HG03469 (cell line): ENCODE measurements at regions not wholly inside any gene's neighbourhood (a gene's known extent, or its start where the extent isn't known, plus 50 kb on each side); places are given as distances from the start of the nearest gene placed in this dataset.

ENCODE experiments used
- ATAC-seq: cut with Tn5 transposase; IDR thresholded peaks from one replicate; pipeline ENCODE4 v1.9.1; 2021; ENCODE audit warnings: mild to moderate bottlenecking, moderate library complexity, moderate number of reproducible peaks; ENCODE audit not compliant: unreplicated experiment

DNA sequence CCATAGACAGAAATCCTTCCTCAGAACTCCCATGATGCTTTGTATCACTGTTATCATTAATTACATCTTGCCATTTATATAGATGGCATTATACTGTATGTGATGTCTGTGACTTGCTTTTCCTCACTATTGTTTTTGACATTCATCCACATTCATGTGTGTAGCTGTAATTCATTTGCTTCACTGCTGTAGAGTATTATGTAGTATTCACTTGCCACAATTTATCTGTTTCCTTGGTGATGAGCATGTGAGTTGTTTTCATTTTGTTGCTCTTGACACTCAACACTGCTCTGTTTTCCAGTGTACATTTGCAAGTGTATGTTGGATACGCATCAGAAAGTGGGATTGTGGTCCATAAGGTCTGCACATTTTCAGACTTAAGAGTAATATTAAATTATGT, 328.6 kb upstream of the C11orf87 start:
- no peak for ATAC-seq

GRCh38 chr11:109096266-109096665, 325.7 kb upstream of the C11orf87 start:
- ATAC-seq = no peak

GRCh38 chr11:109106151-109106906, 315.7 kb upstream of the C11orf87 start:
- no peak for ATAC-seq

DNA sequence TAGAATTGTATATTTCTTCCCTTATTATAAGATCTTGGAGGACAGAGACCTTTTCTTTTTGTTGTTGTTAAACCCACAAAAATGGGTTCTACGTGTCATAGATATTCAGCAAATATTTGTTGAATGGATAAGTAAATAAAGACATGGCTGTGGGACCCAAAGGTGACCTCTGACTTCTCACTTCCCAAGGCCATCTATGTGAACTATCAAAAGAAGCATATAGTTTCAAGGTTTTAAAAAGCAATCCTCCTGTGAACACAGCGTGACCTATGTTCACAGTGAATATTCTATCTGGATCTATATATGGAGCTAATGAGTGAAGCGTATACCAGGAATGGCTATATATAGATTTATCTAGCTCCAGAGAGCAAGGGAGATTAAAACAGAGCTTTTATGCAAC, 312.8 kb upstream of the C11orf87 start:
- no peak for ATAC-seq

DNA sequence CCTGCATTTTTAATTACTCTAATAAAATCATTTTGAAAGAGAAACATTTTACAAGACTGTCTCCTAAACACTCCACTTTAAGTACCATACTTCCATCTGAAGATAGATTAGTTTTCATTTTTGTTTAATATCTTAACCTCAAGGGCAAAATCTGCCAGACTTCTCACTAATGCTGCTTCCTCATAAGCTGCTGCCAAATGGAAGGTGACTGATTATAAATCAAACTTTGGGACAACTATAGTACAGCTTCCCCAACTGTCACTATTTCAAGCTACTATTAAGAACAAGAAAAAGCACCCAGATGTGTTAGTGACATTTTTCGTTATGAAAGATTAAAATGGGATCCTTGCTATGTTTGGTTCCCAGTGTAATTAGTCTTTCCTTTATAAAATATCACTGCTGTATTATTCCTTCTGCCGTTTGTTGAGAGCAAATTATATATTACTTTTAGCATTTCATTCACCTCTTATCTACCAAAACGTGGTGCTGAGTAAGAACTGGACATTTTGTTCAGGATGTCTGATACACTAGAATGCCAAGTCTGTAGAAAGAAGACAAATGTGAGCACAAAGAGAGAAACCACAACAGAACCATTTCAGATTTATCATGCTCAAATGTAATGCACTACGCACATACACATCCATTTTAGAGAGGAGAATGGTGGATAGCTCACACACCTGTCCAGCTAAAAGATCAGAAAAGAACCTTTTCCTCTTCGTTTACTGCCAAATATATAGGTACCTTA, 312.2 kb upstream of the C11orf87 start:
- ATAC-seq = no peak

DNA sequence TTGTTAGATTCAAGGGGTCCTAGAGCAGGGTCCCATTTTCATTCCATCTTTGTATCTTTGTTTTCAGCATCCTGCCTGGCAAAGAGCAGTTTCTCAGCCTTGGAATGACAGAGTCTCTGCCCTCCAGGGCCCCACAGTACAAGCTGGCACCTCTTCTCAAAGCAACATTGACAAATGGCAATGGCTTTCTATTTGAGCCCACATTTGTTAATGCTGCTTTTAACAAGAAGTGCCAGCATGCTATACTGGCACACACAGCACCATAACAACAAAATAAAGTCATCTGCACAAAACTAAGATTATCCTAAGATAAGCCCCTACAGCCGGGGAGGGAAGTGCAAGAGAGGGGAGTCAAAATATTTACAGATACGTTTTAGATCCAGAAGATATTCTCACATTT, 309.7 kb upstream of the C11orf87 start:
- ATAC-seq = no peak

GRCh38 chr11:109112821-109113280, 309.1 kb upstream of the C11orf87 start:
- ATAC-seq = no peak

DNA sequence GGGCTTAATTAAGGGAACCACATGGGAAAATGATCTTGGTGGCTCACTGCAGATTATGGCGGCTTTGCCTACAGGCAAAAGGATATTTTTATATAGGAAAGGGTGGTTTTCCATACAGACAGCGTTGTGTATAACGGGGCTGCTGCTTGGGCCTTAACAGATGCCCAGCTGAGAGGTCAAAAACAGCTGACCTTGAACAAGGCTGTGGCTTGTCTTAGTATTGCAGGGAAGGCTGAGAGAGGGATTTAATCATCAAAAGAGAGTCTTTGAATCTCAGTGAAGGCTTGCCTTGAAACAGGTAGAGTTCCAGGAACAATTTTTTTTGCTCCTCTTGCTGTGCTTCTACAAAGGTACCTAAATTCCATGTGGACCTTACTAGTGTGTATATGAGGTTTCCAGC, 301.6 kb upstream of the C11orf87 start:
- no peak for ATAC-seq

DNA sequence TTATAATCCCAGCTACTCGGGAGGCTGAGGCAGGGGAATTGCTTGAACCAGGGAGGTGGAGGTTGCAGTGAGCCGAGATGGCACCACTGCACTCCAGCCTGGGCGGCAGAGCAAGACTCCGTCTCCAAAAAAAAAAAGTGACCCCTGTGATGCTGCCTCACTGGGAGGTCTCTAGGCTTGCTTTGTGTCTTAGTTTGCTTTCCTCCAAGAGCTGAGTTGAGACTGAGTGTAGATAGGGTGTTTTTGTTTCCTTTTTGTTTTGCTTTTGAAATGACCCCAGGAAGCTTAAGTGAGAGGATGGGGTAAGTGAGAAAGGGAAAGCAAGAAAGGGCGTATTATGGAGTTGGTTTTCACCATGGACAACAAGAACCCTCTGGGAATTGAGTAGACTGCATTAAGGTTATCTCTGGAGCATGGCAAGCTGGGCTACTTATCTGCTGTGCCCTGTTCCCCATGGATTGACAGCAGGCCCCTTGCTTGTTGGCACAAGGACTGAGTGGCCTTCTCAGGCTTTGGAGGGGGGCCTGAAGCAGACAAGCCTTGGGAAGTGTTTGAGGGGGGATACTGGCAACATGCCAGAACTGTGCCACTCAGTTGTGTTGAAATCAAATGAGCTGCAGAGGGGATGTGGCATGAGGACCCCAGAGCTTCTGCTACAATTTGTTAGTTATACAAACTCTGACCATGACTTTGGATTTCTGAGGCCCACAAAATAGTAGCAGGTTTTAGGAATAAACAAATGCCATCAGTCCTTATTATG, 300.6 kb upstream of the C11orf87 start:
- no peak for ATAC-seq

GRCh38 chr11:109123816-109124787, 297.9 kb upstream of the C11orf87 start:
- no peak for ATAC-seq

DNA sequence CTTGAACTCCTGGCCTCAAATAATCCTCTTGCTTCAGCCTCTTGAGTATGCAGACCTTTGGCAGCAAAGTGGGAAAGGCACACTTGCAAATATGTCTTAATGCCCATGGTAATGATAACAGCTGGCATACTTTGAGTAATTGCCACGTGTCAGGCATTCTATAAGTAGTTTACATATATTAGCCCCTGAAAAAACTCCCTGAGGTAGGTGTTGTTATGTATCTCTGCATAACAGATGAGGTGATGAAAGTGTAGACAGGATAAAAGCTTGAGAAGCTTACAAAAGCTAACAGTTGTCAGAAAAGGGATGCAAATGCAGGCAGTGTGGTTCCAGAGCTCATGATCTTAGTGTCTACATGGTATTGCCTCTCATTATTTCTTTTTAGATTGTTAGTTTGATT, 291.1 kb upstream of the C11orf87 start:
- ATAC-seq = no peak

- no peak for ATAC-seq
These were observed 289.5 kb upstream of the C11orf87 start for GRCh38 chr11:109132539-109132938.

DNA sequence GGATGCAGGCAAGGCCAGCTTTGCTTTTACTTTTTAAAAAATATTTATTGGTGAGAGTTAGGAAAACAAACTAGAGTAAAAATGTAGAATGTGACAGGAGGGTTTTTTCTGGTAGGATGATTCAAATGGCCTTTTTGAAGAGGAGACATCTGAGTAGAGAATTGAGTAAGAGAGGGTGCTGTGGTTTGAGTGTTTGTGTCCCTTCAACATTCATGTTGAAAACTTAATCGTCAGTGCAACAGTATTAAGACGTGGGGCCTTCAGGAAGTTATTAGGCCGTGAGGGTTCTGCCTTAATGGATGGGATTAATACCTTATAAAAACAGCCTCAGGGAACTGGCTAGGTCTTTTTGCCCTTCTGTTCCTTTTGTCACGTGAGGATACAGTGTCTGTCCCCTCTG, 288.8 kb upstream of the C11orf87 start:
- ATAC-seq = no peak

- ATAC-seq = no peak
These were observed 286.4 kb upstream of the C11orf87 start for GRCh38 chr11:109135627-109136026.

DNA sequence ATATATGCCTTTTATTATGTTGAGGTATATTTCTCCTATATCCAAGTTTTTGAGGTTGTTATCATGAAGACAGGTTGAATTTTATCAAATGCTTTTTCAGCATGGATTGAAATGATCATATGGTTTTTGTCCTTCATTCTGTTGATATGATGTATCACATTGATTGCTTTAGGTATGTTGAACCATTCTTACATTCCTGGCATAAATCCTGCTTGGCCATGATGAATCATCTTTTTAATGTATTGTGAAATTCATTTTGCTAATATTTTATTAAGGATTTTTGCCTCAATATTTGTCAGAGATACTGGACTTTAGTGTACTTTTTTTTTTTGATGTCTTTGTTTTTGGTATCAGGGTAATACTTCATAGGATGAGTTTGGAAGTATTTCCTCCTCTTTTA, 283.8 kb upstream of the C11orf87 start:
- no peak for ATAC-seq

DNA sequence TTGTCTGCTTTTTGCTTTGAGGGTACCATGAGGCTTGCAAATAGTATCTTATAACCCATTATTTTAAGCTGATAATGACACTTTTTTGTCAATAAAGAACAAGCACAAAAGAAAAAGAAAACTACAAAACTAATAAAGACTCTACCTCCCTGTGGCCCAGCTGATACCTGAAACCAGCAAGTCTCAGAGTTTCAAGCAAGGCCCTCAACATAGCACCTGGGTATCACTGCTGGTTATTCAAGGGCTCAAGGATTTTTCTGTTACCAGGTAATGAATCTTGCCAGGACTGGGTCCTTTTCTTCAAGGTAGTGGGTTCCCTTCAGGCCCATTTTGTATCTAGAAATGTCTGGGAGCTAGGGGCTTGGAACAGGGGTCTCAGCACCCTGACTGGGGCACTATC, 281.6 kb upstream of the C11orf87 start:
- no peak for ATAC-seq

DNA sequence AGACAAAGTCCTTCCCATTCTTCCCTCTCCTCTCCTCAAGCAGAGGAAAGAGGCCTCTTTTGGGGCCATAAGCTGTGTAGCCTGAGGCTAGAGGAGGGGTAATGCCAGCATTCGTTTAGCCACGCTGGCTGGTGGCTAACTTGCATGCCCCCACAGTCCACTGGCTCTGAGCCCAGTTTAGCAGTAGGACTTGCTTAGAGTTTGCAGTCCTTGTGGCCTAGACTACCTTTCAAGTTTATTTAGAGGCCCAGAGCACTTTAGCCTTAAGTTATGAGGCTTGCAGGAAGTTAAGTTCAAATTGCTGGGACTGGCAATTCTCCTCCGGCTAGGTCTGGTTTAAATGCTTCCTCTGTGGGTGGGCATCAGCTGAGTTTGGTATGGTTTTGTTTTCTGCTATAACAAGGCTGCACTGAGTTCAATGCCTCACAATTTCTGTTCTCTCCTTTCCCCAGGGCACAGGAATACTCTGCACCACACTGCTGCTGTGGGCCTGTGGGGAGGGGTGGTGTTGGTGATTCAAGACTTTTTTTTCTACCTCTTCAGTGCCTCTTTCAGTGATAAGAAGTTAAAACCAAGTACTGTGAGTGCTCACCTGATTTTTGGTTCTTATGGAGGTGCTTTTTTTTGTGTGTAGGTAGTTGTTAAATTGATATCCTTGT, 281.0 kb upstream of the C11orf87 start:
- no peak for ATAC-seq

DNA sequence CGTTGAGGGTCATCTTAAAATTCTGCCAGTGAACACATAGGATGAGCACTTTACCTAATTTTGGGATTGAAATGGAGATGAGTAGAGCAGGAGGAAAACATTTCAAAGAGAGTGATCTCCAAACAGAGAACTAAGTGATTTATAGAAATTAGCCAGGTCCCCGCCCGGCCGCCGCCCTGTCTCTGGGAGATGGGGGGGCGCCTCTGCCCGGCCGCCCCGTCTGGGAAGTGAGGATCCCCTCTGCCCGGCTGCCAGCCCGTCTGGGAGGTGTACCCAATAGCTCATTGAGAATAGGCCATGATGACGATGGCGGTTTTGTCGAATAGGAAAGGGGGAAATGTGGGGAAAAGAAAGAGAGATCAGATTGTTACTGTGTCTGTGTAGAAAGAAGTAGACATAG, 276.7 kb upstream of the C11orf87 start:
- no peak for ATAC-seq

- ATAC-seq = no peak
These were observed 274.3 kb upstream of the C11orf87 start for GRCh38 chr11:109147726-109148125.

- no peak for ATAC-seq
These were observed 273.3 kb upstream of the C11orf87 start for GRCh38 chr11:109148669-109149068.
